Uterus (tissue), 3 donors: ENCODE measurements at regions not wholly inside any gene's neighbourhood (a gene's known extent, or its start where the extent isn't known, plus 50 kb on each side); places are given as distances from the start of the nearest gene placed in this dataset.
"Not testable (repeated sequence)": the region's sequence is repeated elsewhere in the genome, so short reads cannot be mapped to it uniquely, and the experiment has no call there.

ENCODE experiments used
- DNase-seq, 2 donors: peaks; one replicate each; pipeline ENCODE4 v3.0.0-alpha.2; 2019 to 2020
- H3K27ac ChIP-seq, 2 donors: fragments of 200-600 bp; sonication (generic); 1 replicate in 1 of 2; 2 replicates in 1 of 2; pipeline ENCODE4 v1.5.1; 2016 to 2018
- H3K27me3 ChIP-seq, 2 donors: fragments of 200-600 bp; sonication (generic); one replicate each; pipeline ENCODE4 v1.5.1; 2018 to 2019; ENCODE audit warnings: control low read depth in 1 of 2
- H3K36me3 ChIP-seq, 2 donors: fragments of 200-600 bp; sonication (generic); one replicate each; pipeline ENCODE4 v1.5.1; 2019; ENCODE audit warnings: control low read depth in 1 of 2
- H3K4me1 ChIP-seq, 2 donors: fragments of 200-600 bp; sonication (generic); one replicate each; pipeline ENCODE4 v1.5.1; 2018 to 2019; ENCODE audit warnings: control low read depth in 1 of 2
- H3K4me3 ChIP-seq, 2 donors: fragments of 200-600 bp; sonication (generic); 1 replicate in 1 of 2; 2 replicates in 1 of 2; pipeline ENCODE4 v1.5.1; 2018 to 2019; ENCODE audit warnings: mild to moderate bottlenecking in 1 of 2
- H3K9me3 ChIP-seq, 2 donors: fragments of 200-600 bp; sonication (generic); one replicate each; pipeline ENCODE4 v1.5.1; 2019; ENCODE audit warnings: control low read depth in 1 of 2
- POLR2A ChIP-seq, 2 donors: fragments of 450-650 bp; IDR thresholded peaks; one replicate each; pipeline ENCODE4 v1.6.1; 2016; ENCODE audit warnings: antibody characterized with exemption in 2 of 2, mild to moderate bottlenecking in 1 of 2, moderate library complexity in 1 of 2
- intact Hi-C: fragments of 100-400 bp; cut with DNase I; formaldehyde crosslinking; loops from one replicate; pipeline ENCODE4 v1.15.1; 2023; ENCODE audit warnings: low total_unique reads
- TF ChIP-seq, protein P1 (sequence below), 4 experiments: fragments of 200-600 bp in 2 of 4; fragments of 450-650 bp in 2 of 4; sonication (generic) in 2 of 4; IDR thresholded peaks; one replicate each; pipeline ENCODE4 v1.5.1; 2016 to 2019; ENCODE audit warnings: antibody characterized with exemption in 4 of 4, mild to moderate bottlenecking in 2 of 4, moderate library complexity in 1 of 4
- donor health status: DM: yes; HTN: yes; CAD: no.

- H3K36me3 ChIP-seq: no peaks in the 10 kb centered on the region
- no peaks in the 10 kb centered on the region for H3K9me3 ChIP-seq
- no peaks in the 10 kb centered on the region for H3K27me3 ChIP-seq
- no peaks in the 10 kb centered on the region for H3K4me1 ChIP-seq
- no peak for DNase-seq
- H3K4me3 ChIP-seq: no peak overlapping the region
- intact Hi-C loops: no loop called here
- no peak for TF ChIP-seq POLR2A (IDR thresholded peaks at IDR 0.05)
- TF ChIP-seq, protein P1, sequence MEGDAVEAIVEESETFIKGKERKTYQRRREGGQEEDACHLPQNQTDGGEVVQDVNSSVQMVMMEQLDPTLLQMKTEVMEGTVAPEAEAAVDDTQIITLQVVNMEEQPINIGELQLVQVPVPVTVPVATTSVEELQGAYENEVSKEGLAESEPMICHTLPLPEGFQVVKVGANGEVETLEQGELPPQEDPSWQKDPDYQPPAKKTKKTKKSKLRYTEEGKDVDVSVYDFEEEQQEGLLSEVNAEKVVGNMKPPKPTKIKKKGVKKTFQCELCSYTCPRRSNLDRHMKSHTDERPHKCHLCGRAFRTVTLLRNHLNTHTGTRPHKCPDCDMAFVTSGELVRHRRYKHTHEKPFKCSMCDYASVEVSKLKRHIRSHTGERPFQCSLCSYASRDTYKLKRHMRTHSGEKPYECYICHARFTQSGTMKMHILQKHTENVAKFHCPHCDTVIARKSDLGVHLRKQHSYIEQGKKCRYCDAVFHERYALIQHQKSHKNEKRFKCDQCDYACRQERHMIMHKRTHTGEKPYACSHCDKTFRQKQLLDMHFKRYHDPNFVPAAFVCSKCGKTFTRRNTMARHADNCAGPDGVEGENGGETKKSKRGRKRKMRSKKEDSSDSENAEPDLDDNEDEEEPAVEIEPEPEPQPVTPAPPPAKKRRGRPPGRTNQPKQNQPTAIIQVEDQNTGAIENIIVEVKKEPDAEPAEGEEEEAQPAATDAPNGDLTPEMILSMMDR (IDR thresholded peaks at IDR 0.05): no peak
- H3K27ac ChIP-seq: no peak overlapping the region
Measured at GRCh38 chr14:45946251-45946650, 693.2 kb upstream of the MIS18BP1 start.

GRCh38 chr14:45940318-45940717 lies 687.3 kb upstream of the MIS18BP1 start:
- H3K27me3 ChIP-seq: no peaks in the 10 kb centered on the region
- H3K36me3 ChIP-seq: no peaks in the 10 kb centered on the region
- no peak overlapping the region for H3K4me3 ChIP-seq
- intact Hi-C loops: no loop called here
- no peak for TF ChIP-seq POLR2A (IDR thresholded peaks at IDR 0.05)
- TF ChIP-seq, protein P1 (IDR thresholded peaks at IDR 0.05): no peak
- no peak overlapping the region for H3K27ac ChIP-seq
- H3K9me3 ChIP-seq: no peaks in the 10 kb centered on the region
- no peak for DNase-seq
- H3K4me1 ChIP-seq: no peaks in the 10 kb centered on the region

GRCh38 chr14:45939572-45939971 lies 686.6 kb upstream of the MIS18BP1 start:
- TF ChIP-seq, protein P1 (IDR thresholded peaks at IDR 0.05): no peak
- TF ChIP-seq POLR2A (IDR thresholded peaks at IDR 0.05): no peak
- intact Hi-C loops: no loop called here
- no peaks in the 10 kb centered on the region for H3K36me3 ChIP-seq
- H3K27me3 ChIP-seq: no peaks in the 10 kb centered on the region
- H3K4me3 ChIP-seq: no peak overlapping the region
- no peaks in the 10 kb centered on the region for H3K4me1 ChIP-seq
- DNase-seq: no peak
- no peak overlapping the region for H3K27ac ChIP-seq
- no peaks in the 10 kb centered on the region for H3K9me3 ChIP-seq

DNA sequence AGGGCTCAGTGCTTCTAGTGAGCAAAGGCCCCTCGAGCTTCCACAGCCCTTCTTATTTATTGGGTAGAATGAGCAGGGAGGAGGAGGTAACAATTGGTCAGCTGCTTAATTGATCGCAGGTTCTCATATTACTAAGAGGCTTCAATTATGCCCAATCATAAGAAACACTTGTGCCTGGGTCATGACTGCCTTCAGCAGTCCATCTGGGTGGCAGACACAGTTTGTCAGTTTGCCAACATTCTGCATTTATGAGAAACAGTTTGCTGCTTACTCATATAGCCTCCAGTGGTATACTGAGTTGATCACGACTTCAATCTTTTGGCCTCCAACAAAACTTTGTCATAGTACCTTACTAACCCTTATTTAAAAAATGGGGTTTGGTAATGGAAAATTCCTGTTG lies 667.0 kb upstream of the MIS18BP1 start:
- H3K4me3 ChIP-seq, DNase-seq, H3K27ac ChIP-seq, H3K9me3 ChIP-seq, H3K4me1 ChIP-seq, H3K27me3 ChIP-seq, H3K36me3 ChIP-seq, intact Hi-C loops: not testable (repeated sequence)

GRCh38 chr14:45916340-45916953 lies 663.4 kb upstream of the MIS18BP1 start:
- no peak for TF ChIP-seq POLR2A (IDR thresholded peaks at IDR 0.05)
- TF ChIP-seq, protein P1 (IDR thresholded peaks at IDR 0.05): no peak
- intact Hi-C loops: no loop called here

DNA sequence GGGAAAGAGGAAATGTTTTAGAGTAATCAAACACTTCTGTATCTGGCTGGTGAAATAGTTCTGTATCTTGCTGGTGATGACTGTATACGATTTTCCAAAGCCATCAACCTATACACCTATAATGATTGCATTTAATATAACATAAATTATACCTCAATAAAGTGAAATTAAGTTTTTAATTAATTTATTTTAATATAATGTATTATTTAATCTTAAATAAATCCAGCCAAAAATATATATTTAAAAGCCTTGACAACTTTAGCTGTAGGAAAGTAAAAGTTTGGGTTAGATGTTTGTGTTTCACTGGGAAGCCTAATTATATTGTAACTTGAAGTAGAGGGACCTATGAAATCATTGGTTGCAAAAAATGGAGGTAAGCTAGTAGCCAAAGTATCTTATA lies 654.8 kb upstream of the MIS18BP1 start:
- Histone ChIP-seq H3K4me1 (no peaks in the 10 kb centered on the region), H3K9me3 (peaks cover 0 to 7% of the 10 kb centered on the region in 2 donors), H3K27me3 (no peaks in the 10 kb centered on the region), H3K27ac (no peak overlapping the region), H3K36me3 (no peaks in the 10 kb centered on the region), H3K4me3 (no peak overlapping the region)
- TF ChIP-seq, protein P1 (IDR thresholded peaks at IDR 0.05): no peak
- TF ChIP-seq POLR2A (IDR thresholded peaks at IDR 0.05): no peak
- DNase-seq: no peak
- intact Hi-C loops: no loop called here

More at GRCh38 chr14:45916340-45916953, 663.4 kb upstream of the MIS18BP1 start:
- no peak overlapping the region for H3K27ac ChIP-seq
- DNase-seq: no peak
- H3K36me3 ChIP-seq: no peaks in the 10 kb centered on the region
- H3K4me1 ChIP-seq: no peaks in the 10 kb centered on the region
- H3K4me3 ChIP-seq: no peak overlapping the region
- no peaks in the 10 kb centered on the region for H3K9me3 ChIP-seq
- no peaks in the 10 kb centered on the region for H3K27me3 ChIP-seq
